ENCODE measurements at regions not wholly inside any gene's neighbourhood (a gene's known extent, or its start where the extent isn't known, plus 50 kb on each side); places are given as distances from the start of the nearest gene placed in this dataset.

GRCh38 chr18:47737198-47737830 lies 193.1 kb downstream of the SMAD2 start:
- H3K36me3 Mint-ChIP-seq (ENCODE audit: low read depth) = no peaks in the 10 kb centered on the region
- no peaks in the 10 kb centered on the region for H3K4me1 Mint-ChIP-seq
- no peak overlapping the region for H3K27ac Mint-ChIP-seq
- H3K27me3 Mint-ChIP-seq = peaks cover 22% of the 10 kb centered on the region
- H3K4me3 Mint-ChIP-seq = no peak overlapping the region
- peaks cover 4% of the 10 kb centered on the region for H3K9me3 Mint-ChIP-seq
- DNase-seq = no peak
- no peak for ATAC-seq

GRCh38 chr18:47736376-47737140 lies 193.9 kb downstream of the SMAD2 start:
- Mint-ChIP-seq H3K9me3 (peaks cover 4% of the 10 kb centered on the region), H3K27me3 (peaks cover 22% of the 10 kb centered on the region), H3K36me3 (ENCODE audit: low read depth) (no peaks in the 10 kb centered on the region), H3K4me3 (no peak overlapping the region), H3K27ac (no peak overlapping the region), H3K4me1 (no peaks in the 10 kb centered on the region)
- DNase-seq (no peak), ATAC-seq (no peak)

GRCh38 chr18:47735041-47735702 lies 195.3 kb downstream of the SMAD2 start:
- Mint-ChIP-seq H3K4me3 (no peak overlapping the region), H3K36me3 (ENCODE audit: low read depth) (no peaks in the 10 kb centered on the region), H3K9me3 (peaks cover 4% of the 10 kb centered on the region), H3K4me1 (no peaks in the 10 kb centered on the region), H3K27me3 (peaks cover 22% of the 10 kb centered on the region), H3K27ac (no peak overlapping the region)
- DNase-seq (no peak), ATAC-seq (no peak)

- ATAC-seq = no peak
- Mint-ChIP-seq H3K27ac (no peak overlapping the region), H3K36me3 (ENCODE audit: low read depth) (no peaks in the 10 kb centered on the region), H3K9me3 (no peaks in the 10 kb centered on the region), H3K4me1 (no peaks in the 10 kb centered on the region), H3K4me3 (no peak overlapping the region), H3K27me3 (peaks cover 17% of the 10 kb centered on the region)
- DNase-seq = no peak
These were observed 199.2 kb downstream of the SMAD2 start for GRCh38 chr18:47731276-47731675.

- Mint-ChIP-seq H3K4me1 (no peaks in the 10 kb centered on the region), H3K27ac (no peak overlapping the region), H3K4me3 (no peak overlapping the region), H3K9me3 (no peaks in the 10 kb centered on the region), H3K36me3 (ENCODE audit: low read depth) (no peaks in the 10 kb centered on the region), H3K27me3 (peaks cover 13% of the 10 kb centered on the region)
- no peak for ATAC-seq
- no peak for DNase-seq
These were observed 199.7 kb downstream of the SMAD2 start for GRCh38 chr18:47730795-47731194.

- Mint-ChIP-seq H3K9me3 (no peaks in the 10 kb centered on the region), H3K36me3 (ENCODE audit: low read depth) (no peaks in the 10 kb centered on the region), H3K27ac (no peak overlapping the region), H3K4me3 (no peak overlapping the region), H3K4me1 (no peaks in the 10 kb centered on the region), H3K27me3 (peaks cover 7% of the 10 kb centered on the region)
- DNase-seq (no peak), ATAC-seq (no peak)
These were observed 201.1 kb downstream of the SMAD2 start for GRCh38 chr18:47729356-47729755.

GRCh38 chr18:47728921-47729320 lies 201.5 kb downstream of the SMAD2 start:
- no peaks in the 10 kb centered on the region for H3K9me3 Mint-ChIP-seq
- DNase-seq (no peak), ATAC-seq (no peak)
- no peaks in the 10 kb centered on the region for H3K36me3 Mint-ChIP-seq (ENCODE audit: low read depth)
- peaks cover 7% of the 10 kb centered on the region for H3K27me3 Mint-ChIP-seq
- no peak overlapping the region for H3K27ac Mint-ChIP-seq
- H3K4me3 Mint-ChIP-seq = no peak overlapping the region
- H3K4me1 Mint-ChIP-seq = no peaks in the 10 kb centered on the region

GRCh38 chr18:47727409-47727808 lies 203.1 kb downstream of the SMAD2 start:
- DNase-seq = no peak
- ATAC-seq = no peak
- H3K27me3 Mint-ChIP-seq = peaks cover 5% of the 10 kb centered on the region
- no peaks in the 10 kb centered on the region for H3K9me3 Mint-ChIP-seq
- no peaks in the 10 kb centered on the region for H3K4me1 Mint-ChIP-seq
- no peak overlapping the region for H3K4me3 Mint-ChIP-seq
- no peak overlapping the region for H3K27ac Mint-ChIP-seq
- H3K36me3 Mint-ChIP-seq (ENCODE audit: low read depth) = no peaks in the 10 kb centered on the region

- ATAC-seq (no peak), DNase-seq (no peak)
- Mint-ChIP-seq H3K4me1 (no peaks in the 10 kb centered on the region), H3K27me3 (peaks cover 5% of the 10 kb centered on the region), H3K27ac (no peak overlapping the region), H3K9me3 (no peaks in the 10 kb centered on the region), H3K4me3 (no peak overlapping the region), H3K36me3 (ENCODE audit: low read depth) (no peaks in the 10 kb centered on the region)
These were observed 203.9 kb downstream of the SMAD2 start for GRCh38 chr18:47726550-47726949.

- Mint-ChIP-seq H3K4me1 (no peaks in the 10 kb centered on the region), H3K4me3 (no peak overlapping the region), H3K9me3 (no peaks in the 10 kb centered on the region), H3K27me3 (peaks cover 5% of the 10 kb centered on the region), H3K27ac (no peak overlapping the region), H3K36me3 (ENCODE audit: low read depth) (no peaks in the 10 kb centered on the region)
- DNase-seq = no peak
- ATAC-seq = no peak
These were observed 204.8 kb downstream of the SMAD2 start for GRCh38 chr18:47725656-47726055.

GRCh38 chr18:47724186-47724975 lies 206.1 kb downstream of the SMAD2 start:
- Mint-ChIP-seq H3K4me1 (no peaks in the 10 kb centered on the region), H3K27me3 (peaks cover 5% of the 10 kb centered on the region), H3K9me3 (no peaks in the 10 kb centered on the region), H3K27ac (no peak overlapping the region), H3K36me3 (ENCODE audit: low read depth) (no peaks in the 10 kb centered on the region), H3K4me3 (no peak overlapping the region)
- ATAC-seq (no peak), DNase-seq (no peak)

- H3K4me1 Mint-ChIP-seq = no peaks in the 10 kb centered on the region
- H3K9me3 Mint-ChIP-seq = no peaks in the 10 kb centered on the region
- H3K27ac Mint-ChIP-seq = no peak overlapping the region
- H3K4me3 Mint-ChIP-seq = no peak overlapping the region
- H3K27me3 Mint-ChIP-seq = peaks cover under 1% of the 10 kb centered on the region
- H3K36me3 Mint-ChIP-seq (ENCODE audit: low read depth) = no peaks in the 10 kb centered on the region
- no peak for DNase-seq
- ATAC-seq = no peak
These were observed 208.6 kb downstream of the SMAD2 start for GRCh38 chr18:47721876-47722275.

- Mint-ChIP-seq H3K4me1 (no peaks in the 10 kb centered on the region), H3K36me3 (ENCODE audit: low read depth) (no peaks in the 10 kb centered on the region), H3K9me3 (no peaks in the 10 kb centered on the region), H3K27ac (no peak overlapping the region), H3K4me3 (no peak overlapping the region), H3K27me3 (no peaks in the 10 kb centered on the region)
- DNase-seq (no peak), ATAC-seq (no peak)
These were observed 209.7 kb downstream of the SMAD2 start for GRCh38 chr18:47720741-47721140.

GRCh38 chr18:47719096-47719780 lies 211.2 kb downstream of the SMAD2 start:
- H3K9me3 Mint-ChIP-seq = no peaks in the 10 kb centered on the region
- H3K36me3 Mint-ChIP-seq (ENCODE audit: low read depth) = no peaks in the 10 kb centered on the region
- DNase-seq (no peak), ATAC-seq (no peak)
- no peaks in the 10 kb centered on the region for H3K4me1 Mint-ChIP-seq
- no peaks in the 10 kb centered on the region for H3K27me3 Mint-ChIP-seq
- no peak overlapping the region for H3K4me3 Mint-ChIP-seq
- no peak overlapping the region for H3K27ac Mint-ChIP-seq
